Amygdala (tissue), 56 donors: ENCODE measurements at regions not wholly inside any gene's neighbourhood (a gene's known extent, or its start where the extent isn't known, plus 50 kb on each side); places are given as distances from the start of the nearest gene placed in this dataset.

Source experiments
- DNase-seq, 56 donors: peaks; one replicate each; lab custom pipeline; 2025; lab: John Stamatoyannopoulos, UW

DNA sequence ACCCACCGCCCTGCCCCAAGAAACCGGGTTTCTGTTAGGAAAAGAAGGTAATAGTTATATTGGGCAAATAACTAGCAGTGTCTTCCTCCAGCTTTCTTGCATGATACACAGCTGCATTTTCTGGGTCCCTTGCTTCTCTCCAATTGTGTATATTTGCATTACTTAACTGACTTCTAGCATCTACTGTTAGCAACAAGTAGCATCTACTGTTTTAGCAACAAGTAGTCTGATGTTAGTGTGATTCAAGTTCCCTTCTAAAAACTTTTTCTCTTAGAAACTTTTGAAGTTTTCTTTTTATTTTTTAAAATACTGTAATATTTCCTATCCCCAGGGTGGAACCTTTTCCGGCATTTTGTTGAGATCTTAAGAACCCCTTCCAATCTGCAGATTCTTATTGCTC, 221.2 kb downstream of the CLIC5 start:
- DNase-seq = no peak

DNA sequence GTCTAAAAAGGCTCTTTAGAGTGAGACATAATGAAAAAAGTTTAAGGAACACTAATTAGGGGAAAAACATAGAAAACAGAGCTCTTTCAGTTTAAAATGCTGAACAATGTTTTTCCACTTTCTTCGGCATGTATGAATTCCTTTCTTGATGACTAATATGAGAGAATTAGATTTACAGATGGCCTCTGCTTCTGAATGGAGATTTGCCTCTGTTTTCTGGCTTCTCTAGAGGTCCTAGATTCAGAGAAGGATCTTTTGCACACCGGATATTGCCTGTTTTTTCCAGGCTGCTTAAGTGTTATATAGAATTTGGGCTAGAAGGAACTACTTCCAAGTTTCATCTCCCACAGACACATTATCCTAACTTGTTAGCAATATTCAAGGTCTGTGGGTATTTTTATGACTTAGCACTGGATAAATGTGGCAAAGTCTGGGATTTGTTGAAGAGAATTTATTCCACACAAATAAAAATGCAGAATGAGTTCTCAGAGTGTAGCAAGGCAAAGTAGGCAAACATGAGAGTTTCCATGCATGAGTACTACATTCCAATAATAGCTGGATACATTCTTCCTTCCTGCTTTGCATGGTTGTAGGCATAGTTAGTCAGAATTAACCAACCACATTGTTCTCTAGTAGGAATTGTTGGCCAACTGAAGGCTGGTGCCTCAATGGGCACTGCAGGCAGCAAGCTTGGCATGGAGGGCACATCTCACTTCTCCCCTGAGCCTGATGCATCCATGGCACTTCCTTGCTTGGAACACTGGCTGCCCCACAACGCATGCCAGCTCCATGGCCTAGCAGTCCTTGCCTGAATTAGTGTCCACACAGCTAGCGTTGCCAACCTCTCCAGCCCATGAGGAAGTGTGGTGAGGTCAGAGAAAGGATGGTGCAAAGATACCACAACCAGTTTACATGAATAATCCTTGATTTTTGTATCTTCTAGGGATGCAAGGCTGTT, 224.2 kb downstream of the CLIC5 start:
- DNase-seq = no peak

DNA sequence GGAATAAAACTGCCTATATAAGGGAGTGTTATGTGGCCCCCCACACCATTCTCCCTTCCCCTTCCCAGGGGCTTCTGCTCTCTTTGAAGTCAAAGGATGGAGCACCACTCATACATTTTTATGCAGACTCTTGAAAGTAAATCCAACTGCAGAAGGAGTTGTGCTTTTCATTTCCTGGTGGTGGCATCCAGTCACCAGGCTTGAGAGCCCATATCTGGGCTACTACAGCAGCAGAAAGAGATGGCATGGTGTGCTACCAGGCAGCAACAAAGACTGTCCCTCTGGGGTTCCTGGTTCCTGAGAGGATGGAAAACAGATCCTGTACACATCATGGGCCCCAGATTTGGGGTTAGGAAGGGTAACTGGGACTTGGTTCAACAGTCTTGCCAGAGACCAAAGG, 226.4 kb downstream of the CLIC5 start:
- no peak for DNase-seq

DNA sequence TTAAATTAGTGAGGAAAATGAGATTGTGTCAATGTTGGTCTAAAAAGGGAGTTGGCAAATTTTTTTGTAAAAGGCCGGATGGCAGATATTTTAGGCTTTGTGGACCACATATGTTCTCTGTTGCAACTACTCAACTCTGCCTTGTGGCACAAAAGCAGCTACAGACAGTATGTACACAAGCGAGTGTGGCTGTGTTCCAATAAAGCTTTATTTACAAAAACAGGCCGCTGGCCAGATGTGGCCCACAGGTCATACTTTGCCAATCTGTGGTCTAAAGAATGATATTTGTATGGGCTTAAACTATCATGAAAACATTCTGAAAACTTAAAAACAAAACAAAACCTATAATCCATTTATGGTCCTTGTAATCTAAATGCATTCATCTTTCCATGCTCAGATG, 228.3 kb downstream of the CLIC5 start:
- DNase-seq = no peak

DNA sequence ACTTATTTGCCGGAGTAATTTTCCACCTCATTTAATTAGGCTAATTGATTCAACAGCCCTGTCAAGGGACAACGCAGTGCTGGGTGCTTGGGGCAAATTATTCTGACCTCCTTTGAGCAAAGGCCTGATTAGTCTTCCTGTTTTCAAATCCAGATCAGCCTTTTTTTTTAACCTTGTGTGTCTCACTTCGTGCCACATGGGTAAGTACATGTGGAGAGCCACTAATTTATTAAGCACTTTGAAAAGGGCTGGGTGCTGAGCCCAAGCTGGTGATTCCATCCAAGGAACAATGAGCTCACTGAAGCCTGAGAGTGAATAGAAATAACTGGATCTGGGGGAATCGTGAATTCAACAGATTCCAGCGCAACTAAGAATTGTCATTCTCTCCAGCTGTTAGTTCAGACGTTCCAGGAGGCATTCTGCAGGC, 229.3 kb downstream of the CLIC5 start:
- peak in 7 of 56 donors; percentile 1 to 45 (median 10) for DNase-seq

DNA sequence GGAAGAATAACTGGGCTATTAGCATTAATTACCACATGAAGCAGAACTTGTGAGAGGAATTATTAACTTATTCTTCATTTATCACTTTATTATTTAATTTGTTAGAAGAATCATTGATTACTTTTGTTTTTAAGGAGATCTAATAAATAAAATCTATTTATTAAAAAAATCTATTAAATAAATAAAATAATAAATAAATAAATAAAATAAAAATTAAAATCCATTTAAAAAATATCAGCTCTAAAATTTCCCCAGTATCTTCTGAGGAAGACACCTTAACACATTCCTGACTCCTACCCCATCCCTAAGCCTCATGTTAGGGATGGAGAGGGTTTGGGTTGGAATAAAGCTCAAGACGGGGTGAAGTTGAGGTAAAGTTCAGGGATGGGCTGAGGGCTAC, 231.4 kb downstream of the CLIC5 start:
- no peak for DNase-seq

DNA sequence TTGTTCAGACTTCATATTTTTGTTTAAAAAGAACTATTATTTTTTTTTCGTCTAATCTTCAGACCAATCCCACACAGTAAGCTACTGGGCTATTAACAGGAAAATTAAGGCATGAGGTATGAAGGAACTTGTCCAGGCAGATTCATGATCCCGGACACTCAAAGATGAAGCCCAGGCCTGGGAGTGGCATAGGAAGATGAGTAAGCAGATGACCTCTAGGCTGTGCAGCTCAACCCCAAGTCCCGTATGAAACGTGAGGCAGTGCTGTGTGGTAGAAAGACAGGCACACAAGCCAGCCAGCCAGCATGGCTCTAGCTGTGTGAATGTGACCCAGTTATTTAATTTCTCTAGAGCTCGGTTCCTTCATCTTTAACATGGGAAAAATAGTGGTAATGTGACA, 231.9 kb downstream of the CLIC5 start:
- no peak for DNase-seq

DNA sequence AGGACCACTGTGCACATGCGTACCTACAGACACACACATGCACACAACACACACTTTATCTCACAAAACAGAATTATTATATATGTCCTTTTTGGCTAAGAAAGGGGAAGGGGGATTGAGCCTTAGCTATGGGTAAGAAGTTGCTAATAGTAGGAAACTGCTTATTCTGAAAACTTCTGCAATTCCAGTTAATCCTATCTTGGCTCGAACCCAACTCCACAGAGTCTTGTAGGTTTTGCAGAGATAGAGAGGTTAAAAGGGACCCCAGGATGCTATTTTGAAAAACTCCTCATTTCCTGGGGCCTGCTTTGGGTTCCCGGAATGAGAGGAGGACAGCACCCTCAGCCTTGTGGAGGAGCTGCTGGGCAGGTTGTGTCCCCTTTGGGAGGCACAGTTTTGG, 233.8 kb downstream of the CLIC5 start:
- no peak for DNase-seq

DNA sequence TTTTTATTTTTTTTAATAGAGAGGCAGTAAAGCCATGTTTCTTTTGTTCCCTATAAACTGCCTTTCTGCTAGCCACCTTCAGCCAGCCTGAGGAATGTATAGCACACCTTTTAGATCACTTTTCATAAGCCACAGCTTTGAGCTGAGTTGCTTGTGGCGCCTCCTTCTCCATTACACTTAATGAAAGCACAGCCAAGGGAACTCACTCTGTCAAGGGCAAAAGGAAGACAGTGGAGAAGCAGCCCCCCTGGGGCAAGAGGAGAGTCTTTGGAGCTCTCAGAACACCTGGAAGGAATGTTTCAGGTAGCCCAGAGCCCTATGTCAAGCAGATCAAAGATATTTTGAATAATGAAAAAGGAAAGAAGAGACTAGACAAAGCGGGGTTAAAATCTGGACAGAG, 235.1 kb downstream of the CLIC5 start:
- no peak for DNase-seq

DNA sequence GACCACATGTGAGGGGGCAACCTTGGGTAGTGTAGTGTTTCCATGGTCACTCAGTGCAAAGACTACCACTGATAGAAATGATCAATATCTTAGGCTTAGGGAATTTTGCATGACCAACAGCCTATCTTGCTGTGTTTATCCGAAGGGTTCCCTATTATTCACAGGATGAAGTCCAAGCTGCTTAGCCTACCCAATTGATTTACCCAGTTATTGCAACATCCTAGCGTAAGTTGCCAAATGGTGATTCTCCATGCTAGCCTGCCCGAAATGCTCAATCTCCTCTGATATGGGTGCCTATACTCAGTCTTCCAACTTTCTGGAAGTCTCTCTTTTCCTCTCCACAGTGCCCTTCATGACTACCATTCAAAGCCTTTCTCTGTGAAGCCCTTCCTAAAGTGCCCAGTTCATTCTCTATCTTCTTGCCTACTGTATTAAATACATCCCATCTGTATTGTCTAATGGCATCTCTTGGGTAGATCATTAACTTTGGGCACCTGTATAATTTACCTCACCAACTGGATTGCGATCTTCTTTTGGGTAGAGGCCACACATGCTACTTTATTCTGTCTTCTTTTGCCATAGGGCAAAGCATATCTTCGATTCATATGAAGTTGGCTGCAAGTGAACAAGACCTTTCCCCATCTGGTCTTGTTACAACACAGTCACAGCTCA, 240.5 kb downstream of the CLIC5 start:
- DNase-seq = no peak

DNA sequence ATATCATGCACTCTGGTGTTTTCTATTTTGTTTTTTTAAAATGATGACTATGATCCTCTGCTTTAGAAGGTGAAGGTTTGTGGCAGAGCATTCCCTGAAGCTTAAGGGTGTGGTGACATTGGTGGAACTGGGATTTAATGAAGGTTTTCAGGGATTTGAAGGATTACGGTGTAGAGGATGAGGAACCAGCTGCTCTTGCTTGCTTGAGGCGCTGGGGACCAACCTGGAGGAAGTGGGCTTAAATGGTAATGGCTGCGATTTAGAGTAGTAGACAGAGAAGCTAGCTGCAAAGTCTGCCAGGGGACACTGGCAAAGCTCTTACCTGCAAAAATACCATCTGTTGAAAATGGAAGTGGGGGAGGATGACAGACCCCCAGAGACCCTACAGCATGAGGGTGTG, 241.8 kb downstream of the CLIC5 start:
- no peak for DNase-seq

DNA sequence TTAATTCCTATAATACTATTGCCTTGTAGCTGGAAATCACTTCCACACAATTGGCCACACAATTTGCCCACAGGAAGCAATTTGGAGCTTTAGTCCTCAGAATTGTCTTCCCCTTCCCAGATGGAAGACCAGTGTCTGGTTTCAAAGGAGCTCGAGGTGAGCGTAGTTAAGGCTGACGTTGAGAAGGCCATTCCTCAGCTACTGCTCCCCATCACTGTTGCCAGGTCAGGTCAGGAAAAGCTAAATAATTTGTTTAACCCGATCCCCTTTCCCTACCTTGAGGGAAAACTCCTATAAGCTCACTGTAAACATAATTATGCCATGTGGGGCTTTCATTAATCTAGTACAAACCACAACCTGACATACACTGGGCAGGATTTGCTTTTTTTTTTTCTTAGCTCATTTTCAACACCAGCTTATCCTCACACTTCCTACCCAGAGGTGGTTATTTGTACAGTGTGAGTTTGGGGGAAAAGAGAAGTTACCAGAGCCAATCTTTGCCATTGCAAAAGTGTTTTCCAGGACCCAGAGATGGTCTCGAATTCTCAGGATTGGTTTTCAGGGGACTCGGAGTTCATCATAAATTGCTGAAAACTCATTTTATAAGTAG, 242.7 kb downstream of the CLIC5 start:
- no peak for DNase-seq

DNA sequence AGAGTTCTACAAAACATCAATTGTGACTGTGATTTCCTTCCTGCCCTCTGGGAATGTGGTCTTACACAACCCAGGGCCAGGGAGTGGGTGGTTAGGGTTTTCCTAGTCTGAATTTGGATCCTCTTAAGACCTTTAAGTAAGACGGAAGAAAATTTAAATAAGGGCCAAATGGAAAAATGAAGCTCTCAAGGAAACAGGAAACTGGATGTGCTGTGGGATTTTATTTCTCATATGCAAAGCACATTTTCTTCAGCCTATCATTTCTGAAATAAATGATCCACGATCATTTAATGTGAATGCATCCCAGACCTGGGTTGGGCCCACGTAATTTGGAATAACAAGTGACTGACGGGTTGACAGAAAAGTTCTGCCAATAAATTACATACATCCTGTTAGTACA, 243.6 kb downstream of the CLIC5 start:
- no peak for DNase-seq

DNA sequence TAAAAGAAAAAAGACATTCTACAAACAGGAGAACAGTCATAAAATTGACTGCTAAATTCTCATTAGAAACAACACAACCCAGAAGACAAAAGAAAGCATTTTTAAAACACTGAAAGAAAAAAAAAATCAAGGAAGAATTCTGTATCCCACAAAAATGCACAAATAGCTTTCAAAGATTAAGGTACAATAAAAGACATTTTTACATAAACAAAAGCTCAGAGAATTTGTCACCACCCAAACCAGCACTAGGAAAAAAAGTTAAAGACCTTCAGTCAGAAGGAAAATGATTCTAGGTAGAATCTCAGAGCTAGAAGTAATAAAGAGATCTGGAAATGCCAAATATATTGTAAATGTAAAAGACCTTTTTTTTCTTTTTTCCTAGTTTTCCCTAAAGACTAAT, 252.4 kb downstream of the CLIC5 start:
- DNase-seq = no peak

DNA sequence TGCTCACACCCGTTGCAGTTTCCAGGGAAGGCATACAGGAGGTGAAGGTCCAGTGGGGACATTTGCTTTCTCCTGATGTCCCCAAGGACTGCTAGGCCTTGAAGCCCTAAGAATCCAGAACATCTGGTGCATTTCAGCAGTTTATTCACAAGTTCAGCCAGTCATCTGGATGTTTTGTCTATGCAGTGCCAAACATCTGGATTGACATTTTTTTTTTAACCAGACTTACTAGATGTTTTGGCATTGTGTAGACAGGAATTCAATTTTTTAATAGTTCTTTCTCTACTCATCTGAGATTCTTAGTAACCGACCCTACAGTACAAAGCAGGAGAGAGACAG, 256.2 kb downstream of the CLIC5 start:
- no peak for DNase-seq

DNA sequence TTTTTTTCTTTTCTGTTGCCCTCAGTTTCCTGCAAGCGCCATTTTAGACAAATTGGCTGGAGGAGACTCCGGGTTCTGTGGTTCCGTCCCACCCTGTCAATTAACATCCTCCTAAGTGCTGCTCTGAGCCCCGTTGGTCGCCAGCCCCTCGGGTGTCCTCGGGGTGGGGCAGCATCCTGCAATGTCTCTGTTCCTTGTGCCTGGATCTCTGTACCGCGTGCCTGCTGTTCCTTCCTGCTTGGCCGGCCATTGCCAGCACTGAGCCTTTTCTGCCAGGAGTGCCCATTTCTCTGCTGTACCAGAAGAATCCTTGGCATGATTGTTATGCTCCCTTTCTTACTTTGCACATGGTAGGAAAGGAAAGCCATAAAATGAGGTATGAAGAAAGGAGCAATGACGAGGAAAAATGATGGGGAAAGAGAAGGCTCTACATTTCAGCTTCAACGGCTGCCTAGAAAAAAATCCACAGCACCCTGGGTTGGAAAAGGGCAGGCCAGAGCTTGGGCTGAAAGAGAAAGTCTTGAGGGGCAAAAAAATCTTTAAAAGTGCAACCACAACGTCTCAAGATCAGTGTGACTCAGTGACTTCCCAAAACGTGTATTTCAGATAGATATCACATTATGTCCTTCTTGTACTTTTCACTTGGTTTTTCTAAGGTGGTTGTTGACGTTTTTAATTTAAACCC, 256.7 kb downstream of the CLIC5 start:
- DNase-seq = no peak

DNA sequence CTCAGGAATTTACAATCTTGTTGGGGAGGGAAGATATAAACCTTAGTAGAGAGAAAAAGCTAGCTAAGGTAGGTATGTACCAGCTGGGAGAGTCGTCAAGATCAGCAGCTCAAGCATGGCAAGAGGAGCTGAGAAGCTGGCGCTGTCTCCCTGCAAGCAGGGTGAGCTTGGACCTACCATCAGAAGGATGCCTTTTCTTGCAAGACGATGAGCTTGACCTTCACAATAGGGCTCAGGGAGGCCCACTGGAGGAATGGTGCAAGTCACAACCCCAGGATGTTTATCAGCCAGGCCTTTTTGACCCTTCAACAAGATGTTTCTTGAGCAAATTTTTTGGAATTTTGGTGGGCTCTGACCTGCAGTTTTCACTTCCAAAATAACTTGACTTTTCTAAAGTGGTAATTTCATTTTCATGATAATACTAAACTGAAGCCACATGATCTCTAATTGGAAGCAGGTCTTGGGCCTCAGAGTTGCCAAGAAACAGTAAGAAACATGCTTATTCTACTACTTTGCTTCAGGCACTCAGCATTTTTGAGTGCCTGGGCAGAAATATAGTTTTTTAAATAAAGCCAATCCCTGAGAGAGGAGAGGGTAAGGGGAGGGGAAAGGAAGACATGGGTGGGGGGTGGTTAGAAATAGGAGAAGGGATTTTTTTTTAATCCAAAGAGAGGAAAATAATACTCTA, 258.1 kb downstream of the CLIC5 start:
- no peak for DNase-seq

DNA sequence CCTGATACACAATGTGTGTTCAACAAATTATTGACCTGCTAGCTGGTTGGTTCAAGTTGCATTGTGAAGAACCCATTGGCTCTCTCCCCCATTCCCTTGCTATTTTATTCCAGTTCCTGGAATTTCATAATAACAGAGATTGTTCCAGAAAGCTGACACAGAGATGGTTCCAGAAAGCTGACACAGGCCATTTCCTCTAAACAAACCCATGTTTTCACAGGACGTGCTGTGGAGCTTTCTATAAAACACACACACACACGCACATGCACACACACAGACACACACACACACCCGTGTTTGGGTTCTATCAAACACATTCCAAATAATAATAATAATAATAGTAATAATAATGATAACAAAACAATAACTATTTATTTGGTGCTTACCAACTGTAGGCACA, 259.1 kb downstream of the CLIC5 start:
- no peak for DNase-seq

DNA sequence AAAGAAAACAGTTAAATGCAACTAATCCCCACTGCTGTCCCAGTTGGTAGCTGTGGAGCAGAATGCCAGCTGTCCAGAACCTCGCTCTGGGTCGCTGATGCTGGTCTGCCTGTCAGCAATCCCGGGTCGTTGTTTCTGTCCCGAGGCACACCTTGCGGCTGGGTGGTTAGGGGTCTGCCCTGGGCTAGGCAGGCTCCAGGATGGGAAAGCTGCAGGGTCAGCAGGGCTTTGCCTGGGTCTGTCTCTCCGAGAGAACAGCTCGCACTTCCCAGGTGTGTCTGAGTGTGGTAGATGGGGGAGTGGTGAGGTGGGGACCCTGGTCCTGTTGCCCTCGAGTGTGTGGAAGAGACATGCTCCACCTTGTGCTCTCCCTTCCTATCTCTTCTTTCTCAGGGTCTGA, 261.2 kb downstream of the CLIC5 start:
- DNase-seq = no peak

DNA sequence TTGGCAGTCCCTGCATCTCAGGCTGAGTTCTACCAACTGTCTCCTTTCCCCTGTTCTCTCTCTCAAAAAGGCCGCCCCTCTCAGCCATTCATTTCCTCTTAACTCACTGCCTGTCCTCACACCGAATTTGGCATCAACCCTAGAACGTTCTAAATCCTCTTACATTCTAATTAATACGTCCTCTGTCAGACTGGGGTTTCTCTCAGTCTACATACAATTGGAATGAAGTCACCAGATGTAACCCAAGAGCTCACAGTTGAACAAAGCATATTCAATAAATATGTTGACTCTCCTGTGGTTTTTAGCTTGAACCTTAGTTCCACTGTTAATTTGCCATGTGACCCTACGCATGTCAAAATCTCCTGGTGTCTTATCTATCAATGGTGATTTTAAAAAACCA, 269.6 kb downstream of the CLIC5 start:
- DNase-seq = no peak
